K562 (cell line): ENCODE measurements at regions not wholly inside any gene's neighbourhood (a gene's known extent, or its start where the extent isn't known, plus 50 kb on each side); places are given as distances from the start of the nearest gene placed in this dataset.

Source experiments
- ZNF146 ChIP-seq: IDR thresholded peaks from one replicate; pipeline ENCODE4 v1.6.1; 2018; ENCODE audit warnings: missing compliant biosample characterization; ENCODE audit not compliant: unreplicated experiment
- ZNF232 ChIP-seq: sonication (generic); formaldehyde crosslinking; IDR thresholded peaks from 2 replicates; pipeline ENCODE4 v1.8.0; 2022; ENCODE audit warnings: mild to moderate bottlenecking, missing genetic modification reagents
- TF ChIP-seq, protein P1 (sequence below): fragments of 150-350 bp; conservative IDR thresholded peaks from 2 replicates; pipeline ENCODE4 v1.6.1; 2014; ENCODE audit warnings: low read length

GRCh38 chr2:65613968-65614555, 181.7 kb upstream of the SPRED2 start:
- TF ChIP-seq ZNF146 (CRISPR knock-in tag) (no peak), ZNF232 (CRISPR knock-in tag) (no peak)
- TF ChIP-seq, protein P1, sequence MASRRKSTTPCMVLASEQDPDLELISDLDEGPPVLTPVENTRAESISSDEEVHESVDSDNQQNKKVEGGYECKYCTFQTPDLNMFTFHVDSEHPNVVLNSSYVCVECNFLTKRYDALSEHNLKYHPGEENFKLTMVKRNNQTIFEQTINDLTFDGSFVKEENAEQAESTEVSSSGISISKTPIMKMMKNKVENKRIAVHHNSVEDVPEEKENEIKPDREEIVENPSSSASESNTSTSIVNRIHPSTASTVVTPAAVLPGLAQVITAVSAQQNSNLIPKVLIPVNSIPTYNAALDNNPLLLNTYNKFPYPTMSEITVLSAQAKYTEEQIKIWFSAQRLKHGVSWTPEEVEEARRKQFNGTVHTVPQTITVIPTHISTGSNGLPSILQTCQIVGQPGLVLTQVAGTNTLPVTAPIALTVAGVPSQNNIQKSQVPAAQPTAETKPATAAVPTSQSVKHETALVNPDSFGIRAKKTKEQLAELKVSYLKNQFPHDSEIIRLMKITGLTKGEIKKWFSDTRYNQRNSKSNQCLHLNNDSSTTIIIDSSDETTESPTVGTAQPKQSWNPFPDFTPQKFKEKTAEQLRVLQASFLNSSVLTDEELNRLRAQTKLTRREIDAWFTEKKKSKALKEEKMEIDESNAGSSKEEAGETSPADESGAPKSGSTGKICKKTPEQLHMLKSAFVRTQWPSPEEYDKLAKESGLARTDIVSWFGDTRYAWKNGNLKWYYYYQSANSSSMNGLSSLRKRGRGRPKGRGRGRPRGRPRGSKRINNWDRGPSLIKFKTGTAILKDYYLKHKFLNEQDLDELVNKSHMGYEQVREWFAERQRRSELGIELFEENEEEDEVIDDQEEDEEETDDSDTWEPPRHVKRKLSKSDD: no peak
